B cell (primary cell): ENCODE measurements at regions not wholly inside any gene's neighbourhood (a gene's known extent, or its start where the extent isn't known, plus 50 kb on each side); places are given as distances from the start of the nearest gene placed in this dataset.

ENCODE experiments used
- ATAC-seq: fragments of 200-7000 bp; cut with Tn5 transposase; one replicate; pipeline ENCODE4 v1.10.0; 2021; ENCODE audit warnings: low read depth, mild to moderate bottlenecking, moderate number of reproducible peaks, moderate library complexity
- CTCF ChIA-PET: fragments of 350-600 bp; sonication (Branson Sonifier 250); formaldehyde crosslinking; loops from one replicate; lab custom pipeline; 2021; ENCODE audit warnings: antibody characterized with exemption, inconsistent platforms; lab: Charles Lee
- POLR2A ChIA-PET: fragments of 350-600 bp; sonication (Branson Sonifier 250); formaldehyde crosslinking; loops from one replicate; lab custom pipeline; 2021; ENCODE audit warnings: antibody characterized with exemption; lab: Charles Lee
- DNase-seq: peaks from one replicate; pipeline ENCODE4 v3.0.0; 2013
- H2AFZ ChIP-seq: 2 replicates; pipeline ENCODE4 v1.6.1; 2012; ENCODE audit warnings: mild to moderate bottlenecking, low read depth, low read length; ENCODE audit not compliant: insufficient read depth, poor library complexity, severe bottlenecking
- H3K27ac ChIP-seq, 2 donors: 1 replicate in 1 of 2; 2 replicates in 1 of 2; pipeline ENCODE4 v1.5.1; 2012 to 2013; ENCODE audit warnings: low read length in 2 of 2, mild to moderate bottlenecking in 2 of 2, moderate library complexity in 1 of 2
- H3K27me3 ChIP-seq, 4 experiments: fragments of 200-600 bp in 1 of 4; sonication (generic) in 1 of 4; replicated peaks in 1 of 4; 1 replicate in 2 of 4; 2 replicates in 2 of 4; pipeline versions ENCODE4 v1.6.1 to v1.7.0; 2013 to 2016; ENCODE audit warnings: low read length in 3 of 4, mild to moderate bottlenecking in 2 of 4, mixed read lengths in 1 of 4, moderate library complexity in 1 of 4; ENCODE audit not compliant: insufficient read depth in 4 of 4, control insufficient read depth in 3 of 4; ENCODE audit errors: control extremely low read depth in 1 of 4
- H3K36me3 ChIP-seq, 2 experiments: replicated peaks in 1 of 2; 1 replicate in 1 of 2; 2 replicates in 1 of 2; pipeline versions ENCODE4 v1.6.1 to v1.7.1; 2013; ENCODE audit warnings: low read length in 1 of 2; ENCODE audit not compliant: insufficient read depth in 2 of 2, control insufficient read depth in 1 of 2; ENCODE audit errors: control extremely low read depth in 1 of 2, extremely low read depth in 1 of 2
- H3K4me1 ChIP-seq, 2 donors: fragments of 200-600 bp in 1 of 2; sonication (generic) in 1 of 2; 1 replicate in 1 of 2; 2 replicates in 1 of 2; pipeline versions ENCODE4 v1.5.1 to v1.6.1; 2013 to 2017; ENCODE audit warnings: low read length in 2 of 2; ENCODE audit not compliant: control insufficient read depth in 2 of 2, insufficient read depth in 2 of 2
- H3K4me2 ChIP-seq: replicated peaks from 2 replicates; pipeline ENCODE3; 2012; ENCODE audit warnings: mild to moderate bottlenecking, low read depth, low read length; ENCODE audit not compliant: poor library complexity, severe bottlenecking
- H3K4me3 ChIP-seq, 5 experiments: fragments of 200-600 bp in 1 of 5; sonication (generic) in 1 of 5; 1 replicate in 3 of 5; 2 replicates in 2 of 5; pipeline versions ENCODE4 v1.5.1 to v1.7.0; 2011 to 2016; ENCODE audit warnings: low read length in 4 of 5, mild to moderate bottlenecking in 4 of 5, low read depth in 2 of 5, control low read depth in 1 of 5, moderate library complexity in 1 of 5; ENCODE audit not compliant: insufficient read depth in 1 of 5; ENCODE audit errors: control extremely low read depth in 1 of 5, extremely low read depth in 1 of 5
- H3K79me2 ChIP-seq: fragments of 200-600 bp; sonication (generic); one replicate; pipeline ENCODE4 v1.6.0; 2016; ENCODE audit warnings: low read length; ENCODE audit not compliant: control insufficient read depth, insufficient read depth
- H3K9ac ChIP-seq: fragments of 200-600 bp; sonication (generic); 2 replicates; pipeline ENCODE4 v1.6.1; 2017; ENCODE audit warnings: mild to moderate bottlenecking, low read length, moderate library complexity
- H3K9me3 ChIP-seq, 3 donors: one replicate each; pipeline versions ENCODE4 v1.6.1 to v1.7.1; 2013; ENCODE audit warnings: low read length in 2 of 3; ENCODE audit not compliant: control insufficient read depth in 2 of 3, insufficient read depth in 1 of 3; ENCODE audit errors: control extremely low read depth in 1 of 3
- H4K20me1 ChIP-seq: 2 replicates; pipeline ENCODE4 v1.6.0; 2012; ENCODE audit warnings: mild to moderate bottlenecking, low read length; ENCODE audit not compliant: insufficient read depth, control insufficient read depth, poor library complexity, severe bottlenecking
- H3K27ac Mint-ChIP-seq: one replicate; pipeline ENCODE4 v1.8.0; 2021; ENCODE audit warnings: mixed read lengths
- H3K27me3 Mint-ChIP-seq: one replicate; pipeline ENCODE4 v1.8.0; 2021; ENCODE audit warnings: mixed read lengths
- H3K4me1 Mint-ChIP-seq: one replicate; pipeline ENCODE4 v1.8.0; 2021; ENCODE audit warnings: mixed read lengths
- H3K4me3 Mint-ChIP-seq: one replicate; pipeline ENCODE4 v1.8.0; 2021; ENCODE audit warnings: mixed read lengths
- H3K9me3 Mint-ChIP-seq: one replicate; pipeline ENCODE4 v1.8.0; 2022; ENCODE audit warnings: mixed read lengths; ENCODE audit not compliant: insufficient read depth
- CTCF ChIP-seq: fragments of 200-600 bp; IDR thresholded peaks from one replicate; pipeline ENCODE4 v1.8.0; 2022; ENCODE audit warnings: antibody characterized with exemption, mild to moderate bottlenecking
- EZH2 ChIP-seq: IDR thresholded peaks from 2 replicates; pipeline ENCODE4 v1.6.1; 2012; ENCODE audit warnings: borderline replicate concordance, low read depth, mild to moderate bottlenecking, moderate library complexity, low read length; ENCODE audit not compliant: insufficient read depth, poor library complexity, severe bottlenecking
- WGBS: methylation state at CpG from one replicate; pipeline ENCODE4 v1.1.5; 2013; ENCODE audit warnings: missing lambda C conversion rate; ENCODE audit not compliant: insufficient coverage; 5-methylcytosine and 5-hydroxymethylcytosine counted together
- intact Hi-C: fragments of 100-400 bp; cut with micrococcal nuclease; formaldehyde crosslinking; loops from one replicate; pipeline ENCODE4 v1.10.0; 2022

GRCh38 chr17:64765191-64765889, 103.2 kb upstream of the SMURF2 start:
- H3K27ac Mint-ChIP-seq: no peak overlapping the region
- Histone ChIP-seq H3K79me2 (no peaks in the 10 kb centered on the region), H2AFZ (no peak overlapping the region), H3K4me2 (no peak overlapping the region), H3K36me3 (peaks cover 2 to 8% of the 10 kb centered on the region in 2 experiments), H3K27me3 (no peaks in the 10 kb centered on the region), H3K27ac (no peak overlapping the region), H3K4me1 (no peaks in the 10 kb centered on the region), H4K20me1 (no peaks in the 10 kb centered on the region), H3K9ac (no peak overlapping the region), H3K4me3 (no peak overlapping the region), H3K9me3 (no peaks in the 10 kb centered on the region)
- no peaks in the 10 kb centered on the region for H3K4me1 Mint-ChIP-seq
- TF ChIP-seq CTCF (no peak), EZH2 (no peak)
- H3K4me3 Mint-ChIP-seq: no peak overlapping the region
- DNase-seq (no peak), ATAC-seq (no peak)
- CTCF ChIA-PET: no interaction called here
- H3K27me3 Mint-ChIP-seq: no peaks in the 10 kb centered on the region
- H3K9me3 Mint-ChIP-seq: no peaks in the 10 kb centered on the region
- 99% methylated on average over 7 of the region's 7 CpGs for WGBS
- intact Hi-C loops: no loop called here
- POLR2A ChIA-PET: no interaction called here

GRCh38 chr17:64750891-64751677, 89.0 kb upstream of the SMURF2 start:
- Mint-ChIP-seq H3K4me3 (no peak overlapping the region), H3K27me3 (no peaks in the 10 kb centered on the region), H3K9me3 (no peaks in the 10 kb centered on the region), H3K4me1 (no peaks in the 10 kb centered on the region), H3K27ac (no peak overlapping the region)
- intact Hi-C loops: no loop called here
- H3K9me3 ChIP-seq: no peaks in the 10 kb centered on the region
- TF ChIP-seq EZH2 (no peak), CTCF (no peak)
- ATAC-seq: no peak
- H3K4me3 ChIP-seq: no peak overlapping the region
- no peaks in the 10 kb centered on the region for H4K20me1 ChIP-seq
- CTCF ChIA-PET: interaction anchor here (0.7 to 1.0 kb wide), 2 partner anchors 14 to 26 kb away, joined by 3 to 4 read pairs; no protein-coding TSS in a partner anchor
- POLR2A ChIA-PET: no interaction called here
- no peak overlapping the region for H2AFZ ChIP-seq
- no peak overlapping the region for H3K27ac ChIP-seq
- no peak for DNase-seq
- no peaks in the 10 kb centered on the region for H3K27me3 ChIP-seq
- peaks cover 4 to 24% of the 10 kb centered on the region in 2 experiments for H3K36me3 ChIP-seq
- WGBS: 91% methylated on average over 6 of the region's 14 CpGs
- H3K4me1 ChIP-seq: no peaks in the 10 kb centered on the region
- H3K4me2 ChIP-seq: no peak overlapping the region
- no peak overlapping the region for H3K9ac ChIP-seq
- no peaks in the 10 kb centered on the region for H3K79me2 ChIP-seq
